ENCODE measurements at regions not wholly inside any gene's neighbourhood (a gene's known extent, or its start where the extent isn't known, plus 50 kb on each side); places are given as distances from the start of the nearest gene placed in this dataset.

DNA sequence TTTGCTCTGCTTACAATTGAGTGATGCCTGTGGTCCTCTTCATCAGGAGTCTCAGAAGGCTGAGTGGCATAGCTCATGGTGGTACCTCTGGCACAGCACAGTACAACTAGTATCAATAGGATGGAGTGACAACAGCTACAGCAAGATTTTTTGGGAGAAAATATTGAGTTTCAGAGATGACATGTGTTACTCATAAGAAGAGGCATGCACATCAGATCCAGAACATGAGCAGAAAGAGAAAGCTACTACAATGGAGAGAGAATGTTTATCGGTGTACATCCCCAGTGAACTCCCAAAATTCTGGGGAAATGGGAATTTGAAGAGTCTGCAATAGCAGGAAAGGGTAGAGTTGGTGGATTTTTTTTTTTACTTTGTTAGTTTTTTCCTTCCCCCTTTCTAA lies 130.5 kb upstream of the MB21D2 start:
- TF ChIP-seq, protein P1, sequence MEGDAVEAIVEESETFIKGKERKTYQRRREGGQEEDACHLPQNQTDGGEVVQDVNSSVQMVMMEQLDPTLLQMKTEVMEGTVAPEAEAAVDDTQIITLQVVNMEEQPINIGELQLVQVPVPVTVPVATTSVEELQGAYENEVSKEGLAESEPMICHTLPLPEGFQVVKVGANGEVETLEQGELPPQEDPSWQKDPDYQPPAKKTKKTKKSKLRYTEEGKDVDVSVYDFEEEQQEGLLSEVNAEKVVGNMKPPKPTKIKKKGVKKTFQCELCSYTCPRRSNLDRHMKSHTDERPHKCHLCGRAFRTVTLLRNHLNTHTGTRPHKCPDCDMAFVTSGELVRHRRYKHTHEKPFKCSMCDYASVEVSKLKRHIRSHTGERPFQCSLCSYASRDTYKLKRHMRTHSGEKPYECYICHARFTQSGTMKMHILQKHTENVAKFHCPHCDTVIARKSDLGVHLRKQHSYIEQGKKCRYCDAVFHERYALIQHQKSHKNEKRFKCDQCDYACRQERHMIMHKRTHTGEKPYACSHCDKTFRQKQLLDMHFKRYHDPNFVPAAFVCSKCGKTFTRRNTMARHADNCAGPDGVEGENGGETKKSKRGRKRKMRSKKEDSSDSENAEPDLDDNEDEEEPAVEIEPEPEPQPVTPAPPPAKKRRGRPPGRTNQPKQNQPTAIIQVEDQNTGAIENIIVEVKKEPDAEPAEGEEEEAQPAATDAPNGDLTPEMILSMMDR (IDR thresholded peaks at IDR 0.05) = no peak
- TF ChIP-seq ZFX (IDR thresholded peaks at IDR 0.05; ENCODE audit: borderline replicate concordance) = no peak
- no peak overlapping the region for H3K27ac ChIP-seq

DNA sequence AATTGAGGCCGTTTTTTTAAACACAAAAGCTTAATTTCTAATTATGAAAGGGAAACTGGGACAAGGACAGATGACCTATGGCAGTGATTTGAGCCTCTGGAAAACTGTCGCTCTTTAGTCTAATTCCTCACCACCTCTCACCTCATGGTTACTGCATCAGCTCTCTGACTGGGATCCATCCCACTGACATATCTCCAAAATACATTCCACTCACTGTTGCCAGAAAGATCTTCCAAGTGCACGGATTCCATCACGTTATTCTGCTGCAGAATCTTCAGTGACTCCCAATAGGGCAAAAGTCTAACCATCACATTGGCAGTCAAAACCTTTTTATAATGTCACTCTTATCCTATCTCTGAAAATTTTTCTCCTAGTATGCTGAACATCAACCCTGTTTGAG lies 132.3 kb upstream of the MB21D2 start:
- TF ChIP-seq, protein P1 (IDR thresholded peaks at IDR 0.05) = no peak
- TF ChIP-seq ZFX (IDR thresholded peaks at IDR 0.05; ENCODE audit: borderline replicate concordance) = no peak

DNA sequence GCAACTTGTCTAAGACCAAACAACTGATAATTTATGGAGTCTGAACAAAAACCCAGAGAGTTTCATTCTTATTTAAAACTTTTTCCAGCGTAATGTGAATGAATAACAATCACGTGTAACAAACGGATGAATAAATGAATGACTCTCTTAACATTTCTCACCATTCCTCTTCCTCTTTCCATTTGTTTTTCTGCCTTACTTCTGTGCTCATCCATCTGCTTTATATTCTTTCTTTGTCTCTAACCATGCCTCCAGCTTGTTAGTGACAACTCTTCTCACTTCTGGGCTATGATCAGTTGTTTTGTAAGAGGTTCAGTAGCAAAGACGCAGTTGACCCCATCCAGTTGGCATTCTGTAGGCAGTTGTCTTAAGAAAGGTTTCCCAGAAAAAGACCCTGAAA lies 133.7 kb upstream of the MB21D2 start:
- no peak for TF ChIP-seq ZFX (IDR thresholded peaks at IDR 0.05; ENCODE audit: borderline replicate concordance)
- TF ChIP-seq, protein P1 (IDR thresholded peaks at IDR 0.05) = no peak
- H3K27ac ChIP-seq = no peak overlapping the region

More for the DNA sequence above, 132.3 kb upstream of the MB21D2 start:
- no peak overlapping the region for H3K27ac ChIP-seq

DNA sequence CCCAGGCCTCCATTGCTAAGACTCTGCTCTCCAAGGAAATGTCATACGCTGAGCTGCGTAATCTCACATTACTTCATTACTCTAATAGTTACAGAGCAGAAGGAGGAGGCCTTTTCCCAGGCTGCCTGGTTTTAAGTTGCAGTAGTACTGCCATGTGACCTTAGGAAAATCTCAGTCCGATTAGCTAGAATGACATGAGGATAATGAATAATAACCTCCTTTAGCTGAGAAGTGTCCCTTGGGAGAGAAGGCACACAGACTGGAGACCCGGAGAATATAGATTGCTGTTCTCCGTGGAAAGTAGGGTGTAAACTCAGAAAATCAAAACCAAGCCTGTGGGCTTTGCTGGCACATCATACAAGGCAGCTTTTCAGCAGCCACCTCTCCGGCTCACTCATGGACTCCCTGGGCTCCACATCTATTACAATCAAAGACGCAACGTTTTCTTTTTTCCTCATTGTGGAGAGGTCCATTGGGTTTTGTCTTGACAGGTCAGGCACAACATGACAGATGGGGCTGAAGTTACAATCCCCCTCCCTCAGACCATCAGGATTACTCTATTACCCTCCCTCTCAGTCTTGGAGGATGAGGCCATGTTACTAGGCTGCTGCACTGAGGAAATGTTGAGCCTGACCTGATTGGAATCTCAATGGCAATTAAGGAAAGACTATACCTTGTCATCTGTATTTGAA lies 134.8 kb upstream of the MB21D2 start:
- TF ChIP-seq, protein P1 (IDR thresholded peaks at IDR 0.05) = no peak
- no peak for TF ChIP-seq ZFX (IDR thresholded peaks at IDR 0.05; ENCODE audit: borderline replicate concordance)

DNA sequence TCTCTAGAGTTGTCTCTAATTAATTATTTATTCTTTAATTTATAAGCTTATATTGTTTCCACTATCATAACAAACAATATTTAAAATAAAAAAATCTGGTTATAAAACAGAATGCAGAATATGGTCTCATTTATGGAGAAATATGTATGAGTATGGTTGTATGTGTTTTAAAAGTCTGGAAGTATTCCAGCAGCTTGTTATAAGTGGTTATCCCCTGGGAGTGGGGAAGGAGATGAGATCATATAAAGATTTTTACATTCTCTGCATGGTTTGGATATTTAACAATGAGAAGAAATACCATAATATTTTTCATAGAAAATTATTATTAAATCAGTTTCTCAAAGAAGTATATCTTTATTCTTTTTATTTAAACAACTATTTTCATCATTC lies 135.4 kb upstream of the MB21D2 start:
- H3K27ac ChIP-seq = no peak overlapping the region
- TF ChIP-seq ZFX (IDR thresholded peaks at IDR 0.05; ENCODE audit: borderline replicate concordance) = no peak
- TF ChIP-seq, protein P1 (IDR thresholded peaks at IDR 0.05) = no peak

More for the DNA sequence above, 134.8 kb upstream of the MB21D2 start:
- H3K27ac ChIP-seq = no peak overlapping the region

DNA sequence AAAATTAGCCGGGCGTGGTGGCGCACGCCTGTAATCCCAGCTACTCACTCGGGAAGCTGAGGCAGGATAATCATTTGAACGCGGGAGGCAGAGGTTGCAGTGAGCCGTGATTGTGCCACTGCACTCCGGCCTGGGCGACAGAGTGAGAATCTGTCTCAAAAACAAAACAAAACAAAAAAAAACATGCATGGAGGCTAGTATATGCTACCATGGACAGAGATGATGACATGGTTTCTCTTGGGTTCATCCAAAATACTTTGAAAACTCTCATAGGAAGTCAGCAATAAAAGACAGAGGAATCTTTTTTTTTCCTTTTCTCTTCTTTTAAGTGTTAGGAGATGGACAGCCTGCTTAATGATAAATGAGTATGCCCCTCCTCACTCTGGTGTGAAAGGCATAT lies 137.7 kb upstream of the MB21D2 start:
- no peak overlapping the region for H3K27ac ChIP-seq
- TF ChIP-seq ZFX (IDR thresholded peaks at IDR 0.05; ENCODE audit: borderline replicate concordance) = no peak
- TF ChIP-seq, protein P1 (IDR thresholded peaks at IDR 0.05) = no peak

DNA sequence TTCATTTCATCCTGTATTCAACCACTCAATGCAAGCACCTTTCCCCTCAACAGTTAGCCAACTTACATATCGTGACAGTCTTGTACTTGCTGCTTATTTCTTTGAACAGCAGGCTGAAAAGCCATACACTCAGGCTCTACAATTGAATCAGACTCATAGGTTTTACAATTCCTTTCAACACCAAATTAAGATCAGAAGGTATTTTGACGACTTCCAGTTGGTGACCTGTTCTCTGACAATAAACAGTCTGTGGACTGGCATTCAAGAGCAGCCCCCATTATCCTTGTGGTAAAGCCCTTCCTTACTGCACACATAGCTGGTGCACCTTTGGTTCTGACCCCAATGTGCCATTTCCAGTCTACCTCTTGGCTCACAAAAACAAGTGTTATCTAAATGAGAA lies 140.0 kb upstream of the MB21D2 start:
- no peak overlapping the region for H3K27ac ChIP-seq
- TF ChIP-seq, protein P1 (IDR thresholded peaks at IDR 0.05) = no peak
- no peak for TF ChIP-seq ZFX (IDR thresholded peaks at IDR 0.05; ENCODE audit: borderline replicate concordance)
